Glomerular visceral epithelial cell (primary cell): ENCODE measurements at regions not wholly inside any gene's neighbourhood (a gene's known extent, or its start where the extent isn't known, plus 50 kb on each side); places are given as distances from the start of the nearest gene placed in this dataset.
"Not testable (repeated sequence)": the region's sequence is repeated elsewhere in the genome, so short reads cannot be mapped to it uniquely, and the experiment has no call there.

Experiments used
- DNase-seq: peaks from one replicate; pipeline ENCODE4 v3.0.0-alpha.2; 2016; ENCODE audit errors: extremely low spot score

DNA sequence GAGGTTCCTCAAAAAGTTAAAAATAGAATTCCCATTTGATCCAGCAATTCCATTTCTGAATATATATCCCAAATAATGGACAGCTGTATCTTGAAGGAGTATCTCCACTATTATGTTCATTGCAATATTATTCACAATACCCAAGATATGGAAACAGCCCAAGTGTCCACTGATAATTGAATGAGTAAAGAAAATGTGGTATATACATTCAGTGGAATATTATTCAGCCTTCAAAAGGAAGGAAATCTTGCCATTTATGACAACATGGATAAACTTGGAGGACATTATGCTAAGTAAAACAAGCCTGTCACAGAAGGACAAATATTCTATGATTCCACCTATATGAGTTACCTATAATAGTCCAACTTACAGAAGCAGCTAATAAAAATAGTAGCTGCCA lies 979.0 kb downstream of the SLC6A15 start:
- DNase-seq = no peak

DNA sequence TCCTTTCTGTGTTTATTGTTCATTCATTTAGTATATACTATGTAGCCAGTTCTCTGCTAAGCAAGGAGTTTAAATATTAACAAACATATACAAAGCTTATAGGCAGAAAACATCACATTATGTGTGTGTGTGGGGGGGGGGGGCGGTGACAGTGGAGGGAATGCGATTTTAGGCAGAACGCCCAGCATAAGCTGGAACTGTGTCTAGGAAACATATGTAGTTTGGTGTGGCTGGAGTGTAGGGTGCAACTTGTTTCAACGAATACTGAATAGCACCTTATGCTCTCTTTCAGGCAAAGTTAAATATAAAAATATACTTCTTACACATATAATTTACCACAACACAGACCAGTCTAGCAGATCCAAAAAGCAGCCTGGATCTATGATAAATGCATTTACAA lies 980.6 kb downstream of the SLC6A15 start:
- no peak for DNase-seq

DNA sequence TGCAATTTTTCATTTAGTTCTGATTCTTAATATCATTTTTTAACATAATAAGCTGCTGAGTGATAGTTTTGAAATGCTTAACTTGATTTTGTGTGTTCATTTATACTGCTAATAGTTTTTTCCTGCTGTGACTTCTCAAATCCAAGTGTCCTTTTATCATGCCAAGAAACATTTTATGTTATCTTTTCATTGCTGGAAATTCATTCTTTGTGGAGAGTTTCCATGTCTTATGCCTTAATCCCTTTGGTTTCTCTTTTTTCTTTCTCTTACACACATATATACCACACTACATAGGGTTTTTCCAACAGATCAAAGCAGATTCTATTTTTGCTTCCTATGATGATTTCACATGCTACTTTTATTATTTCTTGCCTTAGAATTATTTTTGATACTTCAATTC lies 981.1 kb downstream of the SLC6A15 start:
- no peak for DNase-seq

DNA sequence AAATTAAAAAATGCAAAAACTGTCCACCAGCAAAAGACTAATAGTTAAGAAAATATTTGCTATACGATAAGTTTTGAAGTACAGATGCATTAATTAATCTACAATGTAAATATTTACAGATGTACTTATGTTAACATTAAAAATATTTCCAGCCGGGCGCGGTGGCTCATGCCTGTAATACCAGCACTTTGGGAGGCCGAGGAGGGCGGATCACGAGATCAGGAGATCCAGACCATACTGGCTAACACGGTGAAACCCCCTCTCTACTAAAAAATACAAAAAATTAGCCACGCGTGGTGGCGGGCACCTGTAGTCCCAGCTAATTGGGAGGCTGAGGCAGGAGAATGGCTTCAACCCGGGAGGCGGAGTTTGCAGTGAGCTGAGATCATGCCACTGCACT lies 982.8 kb downstream of the SLC6A15 start:
- DNase-seq = not testable (repeated sequence)

DNA sequence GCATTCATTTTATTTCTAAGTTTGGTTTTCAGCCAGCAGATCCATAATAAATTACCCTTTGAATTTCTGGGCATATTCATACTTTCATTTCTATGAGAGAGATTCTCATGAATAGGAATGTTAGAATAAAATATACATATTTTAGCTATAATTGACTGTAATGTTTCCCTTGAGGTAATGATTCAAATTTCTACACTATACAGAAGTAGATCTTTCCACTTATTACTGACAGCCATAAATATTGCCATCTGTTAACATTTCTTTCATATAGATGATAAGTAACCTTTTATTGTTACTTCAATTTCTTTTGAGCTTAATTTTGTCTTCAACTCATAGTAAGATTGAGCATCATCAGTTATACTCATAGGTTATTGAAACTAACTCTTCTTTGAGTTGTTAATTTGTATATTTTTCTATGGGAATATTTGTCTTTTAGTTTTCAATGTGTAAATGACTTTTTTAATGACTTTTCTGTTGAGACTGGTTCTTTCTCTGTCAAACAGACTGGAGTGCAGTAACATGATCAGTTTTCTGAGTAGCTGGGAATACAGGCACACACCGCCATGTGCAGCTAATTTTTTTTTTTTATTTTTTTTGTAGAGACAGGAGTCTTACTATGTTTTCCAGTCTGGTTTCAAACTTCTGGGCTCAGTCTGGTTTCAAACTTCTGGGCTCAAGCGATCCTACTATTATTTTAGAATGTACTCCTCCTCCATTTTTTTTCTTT lies 991.6 kb downstream of the SLC6A15 start:
- DNase-seq = no peak

DNA sequence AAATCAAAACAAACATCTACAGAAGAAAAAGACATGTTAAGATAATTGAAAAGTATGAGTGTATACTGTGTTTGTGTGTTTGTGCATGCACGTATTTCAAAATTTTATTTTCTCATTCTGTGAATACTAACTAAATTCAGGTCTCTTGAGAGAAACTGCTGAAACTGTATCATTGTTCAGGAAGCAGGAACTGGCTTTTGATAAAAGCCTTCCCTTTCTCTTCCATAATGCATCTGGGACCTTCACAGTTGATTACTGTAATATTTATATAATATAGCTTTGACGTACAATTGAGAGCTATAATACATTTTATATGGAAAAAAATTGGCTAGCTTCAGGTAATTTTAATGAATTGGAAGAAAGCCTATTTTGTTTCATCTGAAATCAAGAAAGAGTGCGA lies 993.5 kb downstream of the SLC6A15 start:
- DNase-seq = no peak

DNA sequence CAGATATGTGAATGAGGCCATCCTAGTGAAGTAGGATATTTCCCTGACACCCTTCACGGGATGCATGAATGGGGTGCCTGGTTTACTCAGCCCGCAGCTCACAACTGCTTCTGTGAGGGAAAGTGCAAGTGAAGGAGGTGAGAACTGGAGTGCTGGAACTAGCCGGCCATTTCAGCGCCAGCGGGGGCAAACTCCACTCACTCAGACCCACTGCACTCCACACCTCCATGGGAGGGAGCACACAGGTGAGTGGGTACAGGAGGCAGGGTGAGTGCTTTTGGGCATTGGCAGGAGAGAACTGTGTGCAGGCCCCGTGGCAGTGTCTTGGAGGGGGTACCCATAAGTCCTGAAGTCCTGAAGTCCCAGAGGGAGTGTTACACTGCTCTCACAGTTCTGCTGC lies 1008.4 kb downstream of the SLC6A15 start:
- DNase-seq = no peak

DNA sequence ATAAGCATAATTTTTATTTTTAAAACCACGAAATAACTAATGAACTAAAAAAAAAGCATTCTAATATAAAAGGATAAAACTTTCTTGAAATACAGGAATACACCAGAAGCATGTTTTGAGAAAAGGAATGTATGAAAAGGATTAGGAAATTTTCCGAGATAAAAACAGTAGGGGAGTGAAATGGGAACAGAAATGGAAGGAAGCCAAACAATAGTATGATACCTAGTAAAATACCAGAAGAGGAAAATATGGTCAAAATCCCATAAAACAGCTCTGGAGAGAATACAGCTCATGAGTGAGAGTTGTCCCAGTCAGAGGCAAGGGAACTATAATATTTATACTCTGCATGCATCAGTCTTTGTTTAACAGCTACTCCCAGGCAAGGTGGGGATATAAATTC lies 1016.2 kb downstream of the SLC6A15 start:
- no peak for DNase-seq

DNA sequence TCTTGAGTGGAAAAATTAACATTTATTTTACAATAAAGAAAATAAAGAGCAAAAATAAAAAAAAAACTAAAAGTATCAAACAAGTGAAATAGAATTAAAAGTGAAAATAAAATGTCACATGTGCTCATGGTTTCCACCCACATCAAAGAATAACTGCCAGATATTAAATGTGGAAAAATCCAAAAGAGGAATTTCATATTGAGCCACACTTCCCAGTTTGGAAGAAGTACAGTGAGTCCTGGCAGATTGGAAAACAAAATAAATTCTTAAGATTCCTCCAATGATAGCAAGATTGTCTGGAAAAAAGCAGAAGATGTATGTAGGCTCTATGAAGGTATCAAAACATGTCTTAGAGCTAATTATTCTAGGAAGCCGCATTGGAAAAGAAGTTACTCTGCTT lies 1019.5 kb downstream of the SLC6A15 start:
- DNase-seq = no peak

DNA sequence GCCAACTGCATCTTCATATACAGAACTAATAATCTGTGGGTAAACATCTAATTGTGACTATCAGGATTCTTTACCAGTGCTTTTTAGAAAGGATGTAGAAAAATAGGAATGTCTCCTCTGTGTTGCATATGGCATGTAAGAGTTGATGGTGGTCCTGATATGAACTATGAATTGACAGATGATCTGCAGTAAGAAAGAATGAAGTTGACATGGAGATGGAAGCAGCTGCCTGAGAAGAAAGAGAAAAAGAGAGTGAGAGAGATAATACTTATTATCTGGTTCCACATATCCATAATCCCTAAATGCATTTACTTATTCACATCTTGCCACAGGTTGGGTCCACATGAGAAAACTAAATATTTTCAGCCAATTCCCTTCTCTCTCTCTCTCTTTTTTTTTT lies 1022.9 kb downstream of the SLC6A15 start:
- DNase-seq = no peak

DNA sequence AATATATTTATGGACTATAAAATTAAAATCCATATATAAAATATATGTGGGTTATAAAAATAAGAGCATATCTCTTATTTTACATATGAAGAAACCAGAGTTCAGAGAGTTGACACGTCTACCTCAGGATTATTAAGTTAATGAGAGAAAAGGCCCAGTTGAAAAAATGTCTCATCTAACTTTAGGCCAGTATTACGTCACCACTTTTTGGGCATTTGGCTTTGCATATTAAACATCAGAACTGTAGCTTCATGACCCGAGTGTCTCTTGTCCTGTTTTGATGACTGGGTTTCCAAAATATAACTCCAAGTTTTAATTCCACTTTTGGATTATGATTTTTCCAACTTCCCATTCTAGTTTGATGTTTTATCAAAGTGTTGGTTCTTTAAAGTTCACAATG lies 1026.1 kb downstream of the SLC6A15 start:
- DNase-seq = no peak

DNA sequence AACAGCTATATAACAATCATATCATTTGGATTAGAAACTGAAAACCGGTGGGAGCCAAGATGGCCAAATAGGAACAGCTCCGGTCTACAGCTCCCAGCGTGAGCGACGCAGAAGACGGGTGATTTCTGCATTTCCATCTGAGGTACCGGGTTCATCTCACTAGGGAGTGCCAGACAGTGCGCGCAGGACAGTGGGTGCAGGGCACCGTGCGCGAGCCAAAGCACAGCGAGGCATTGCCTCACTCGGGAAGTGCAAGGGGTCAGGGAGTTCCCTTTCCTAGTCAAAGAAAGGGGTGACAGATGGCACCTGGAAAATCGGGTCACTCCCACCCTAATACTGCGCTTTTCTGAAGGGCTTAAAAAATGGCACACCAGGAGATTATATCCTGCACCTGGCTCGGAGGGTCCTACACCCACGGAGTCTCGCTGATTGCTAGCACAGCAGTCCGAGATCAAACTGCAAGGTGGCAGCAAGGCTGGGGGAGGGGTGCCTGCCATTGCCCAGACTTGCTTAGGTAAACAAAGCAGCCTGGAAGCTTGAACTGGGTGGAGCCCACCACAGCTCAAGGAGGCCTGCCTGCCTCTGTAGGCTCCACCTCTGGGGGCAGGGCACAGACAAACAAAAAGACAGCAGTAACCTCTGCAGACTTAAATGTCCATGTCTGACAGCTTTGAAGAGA lies 1041.5 kb downstream of the SLC6A15 start:
- not testable (repeated sequence) for DNase-seq

DNA sequence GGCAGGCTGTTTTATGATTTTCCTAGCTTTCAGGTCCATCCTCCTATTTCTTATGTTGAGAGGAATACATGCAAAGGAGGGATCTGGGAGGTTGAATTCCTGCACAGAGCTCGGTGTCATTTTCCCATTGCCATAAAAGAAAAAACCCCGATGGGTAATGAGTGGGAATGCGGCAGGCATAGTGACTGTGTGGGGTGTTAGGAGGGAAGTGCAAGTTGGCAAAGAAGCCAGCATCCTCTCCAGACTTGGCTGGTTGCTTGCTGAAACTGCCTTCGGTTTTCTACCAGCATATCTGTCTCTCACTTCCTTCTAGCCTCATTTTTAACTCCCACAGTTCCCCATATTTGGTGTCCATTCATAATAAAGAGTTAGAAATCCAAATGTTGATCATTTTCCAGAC lies 1046.1 kb downstream of the SLC6A15 start:
- no peak for DNase-seq

DNA sequence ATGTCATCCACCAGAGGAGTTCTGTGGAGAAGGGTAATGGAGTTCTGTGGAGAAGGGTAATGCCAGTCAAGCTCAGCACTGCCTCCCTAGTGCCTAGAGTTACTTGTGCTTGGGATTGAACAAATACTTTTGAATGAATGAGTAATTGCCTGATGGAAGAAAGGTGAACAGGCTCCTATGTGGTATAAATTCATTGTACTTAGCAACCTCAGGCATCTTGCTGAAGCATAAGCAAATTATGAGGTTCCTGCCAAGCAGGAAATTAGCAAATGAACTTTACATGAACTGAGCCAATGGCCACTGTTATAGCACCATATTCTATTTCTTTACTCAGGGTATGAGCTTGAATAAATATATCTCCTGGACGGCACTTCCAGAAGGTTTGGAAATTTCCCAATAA lies 1047.2 kb downstream of the SLC6A15 start:
- DNase-seq = no peak

DNA sequence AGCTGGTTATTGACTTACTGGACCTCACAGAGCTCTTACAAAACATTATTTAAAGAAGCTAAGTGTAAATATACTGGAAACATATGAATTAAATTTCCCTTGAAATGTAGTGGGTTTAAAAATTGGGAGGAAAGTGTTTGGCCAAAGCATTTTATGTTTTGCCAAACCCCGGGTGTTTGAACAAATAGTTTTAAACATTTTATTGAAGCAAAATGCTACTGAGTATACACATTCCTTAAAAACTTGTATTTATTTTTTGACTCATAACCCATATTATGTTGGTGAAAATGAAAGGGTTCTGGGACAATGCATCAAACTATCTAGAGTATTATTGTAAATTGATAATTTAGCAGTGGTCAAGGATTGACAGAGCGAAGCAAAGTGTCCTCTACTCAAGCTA lies 1048.5 kb downstream of the SLC6A15 start:
- DNase-seq = no peak

DNA sequence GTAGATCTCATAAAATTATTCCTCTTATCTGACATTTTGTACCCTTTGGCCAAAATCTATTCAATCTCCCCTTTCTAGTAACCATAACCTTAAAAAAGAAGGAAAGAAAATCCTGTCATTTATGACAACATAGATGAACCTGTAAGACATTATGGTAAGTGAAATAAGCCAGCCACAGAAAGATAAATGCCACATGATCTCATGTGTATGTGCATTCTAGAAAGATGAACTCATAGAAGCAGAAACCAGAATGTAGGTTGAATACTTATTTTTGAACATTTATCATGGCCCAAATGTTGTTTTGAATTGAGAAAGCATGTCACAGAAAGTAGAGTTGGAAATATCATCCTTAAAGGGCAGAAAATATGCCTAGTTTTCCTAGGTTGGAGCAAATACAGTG lies 1053.6 kb downstream of the SLC6A15 start:
- DNase-seq = no peak

DNA sequence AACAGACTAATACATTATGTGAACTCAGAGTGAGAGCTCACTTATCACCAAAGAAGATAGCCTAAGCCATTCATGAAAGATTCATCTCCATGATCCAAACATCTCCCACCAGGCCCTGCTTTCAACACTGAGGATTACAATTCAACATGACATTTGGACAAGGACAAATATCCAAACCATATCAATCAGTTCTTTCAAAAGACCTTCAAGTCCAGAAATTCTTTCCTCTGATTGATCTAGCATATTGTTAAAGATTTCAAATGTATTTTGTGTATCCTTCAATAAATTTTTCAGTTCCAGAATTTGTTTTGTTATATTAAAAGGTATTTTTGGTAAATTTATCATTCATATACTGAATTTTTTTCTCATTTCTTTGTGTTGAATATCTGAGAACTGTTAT lies 1055.8 kb downstream of the SLC6A15 start:
- DNase-seq = no peak

DNA sequence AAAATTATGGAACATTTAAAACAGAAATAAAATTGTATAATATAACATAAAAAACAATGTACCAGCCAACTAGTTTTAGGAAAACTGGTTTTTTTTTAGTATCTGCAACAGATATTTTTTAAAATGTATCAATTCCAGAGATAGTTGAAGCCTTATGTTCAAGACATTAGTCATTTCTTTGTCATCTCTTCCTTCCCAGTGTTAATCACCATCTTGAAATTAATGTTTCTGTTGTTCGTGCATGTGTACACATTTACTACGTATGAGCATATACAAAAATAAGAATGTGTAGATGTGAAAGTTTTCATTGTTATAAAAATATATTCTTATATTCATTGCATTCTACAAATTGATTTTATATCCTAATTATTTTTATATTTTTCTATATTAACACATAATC lies 1062.1 kb downstream of the SLC6A15 start:
- no peak for DNase-seq

DNA sequence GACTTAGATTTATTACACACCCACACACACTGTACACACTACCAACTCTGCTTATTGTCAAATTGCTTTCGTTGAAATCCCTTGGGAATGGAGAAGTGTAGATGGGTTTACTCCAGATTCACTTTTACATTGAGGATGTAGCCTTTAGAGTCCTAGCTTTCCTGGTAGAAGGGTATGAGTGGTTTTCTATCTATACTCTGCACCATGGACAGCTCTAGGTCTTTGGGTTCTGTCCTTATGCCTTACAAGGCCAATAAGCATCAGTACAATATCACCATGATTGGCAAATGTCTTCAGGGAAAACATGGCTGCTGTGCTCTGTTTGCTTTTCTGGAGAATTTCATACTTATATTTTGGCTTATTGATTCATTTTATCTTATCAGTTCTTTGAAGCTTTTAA lies 1063.9 kb downstream of the SLC6A15 start:
- DNase-seq = no peak

DNA sequence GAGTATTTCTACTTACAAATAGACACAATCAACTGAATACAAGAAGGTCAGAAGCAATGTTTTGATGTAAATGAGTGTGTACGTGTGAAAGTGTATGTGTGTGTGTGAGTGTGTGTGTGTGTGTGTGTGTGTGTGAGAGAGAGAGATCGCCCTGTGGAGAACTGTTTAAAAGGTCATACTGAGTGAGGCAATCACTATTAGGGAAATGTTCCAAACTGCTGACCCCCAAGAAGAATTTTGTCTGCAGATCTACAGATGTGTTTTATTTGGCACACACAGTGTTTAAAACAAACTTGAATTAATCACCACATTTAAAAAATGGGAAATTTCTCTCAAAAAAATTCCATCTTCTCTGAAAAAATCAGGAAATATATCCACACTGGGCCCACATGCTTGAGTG lies 1069.1 kb downstream of the SLC6A15 start:
- DNase-seq = no peak

DNA sequence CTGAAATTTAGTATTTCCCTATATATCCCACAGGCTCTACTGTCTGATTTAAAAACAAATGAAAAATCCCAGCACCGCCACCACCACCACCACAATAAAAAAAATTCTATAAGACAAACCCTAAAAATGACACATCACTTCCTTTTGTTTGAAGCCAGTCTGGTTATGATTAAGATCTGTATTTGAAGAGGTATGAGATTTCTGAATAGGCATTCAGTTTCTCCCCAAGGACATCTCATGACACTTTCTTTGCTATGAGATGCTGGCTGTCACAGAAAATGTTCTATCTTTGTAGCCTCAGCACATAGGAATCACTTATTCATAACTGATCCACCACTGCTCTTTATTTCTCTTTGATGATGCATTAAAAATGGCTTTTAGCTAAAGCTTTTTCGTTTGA lies 1071.0 kb downstream of the SLC6A15 start:
- no peak for DNase-seq

DNA sequence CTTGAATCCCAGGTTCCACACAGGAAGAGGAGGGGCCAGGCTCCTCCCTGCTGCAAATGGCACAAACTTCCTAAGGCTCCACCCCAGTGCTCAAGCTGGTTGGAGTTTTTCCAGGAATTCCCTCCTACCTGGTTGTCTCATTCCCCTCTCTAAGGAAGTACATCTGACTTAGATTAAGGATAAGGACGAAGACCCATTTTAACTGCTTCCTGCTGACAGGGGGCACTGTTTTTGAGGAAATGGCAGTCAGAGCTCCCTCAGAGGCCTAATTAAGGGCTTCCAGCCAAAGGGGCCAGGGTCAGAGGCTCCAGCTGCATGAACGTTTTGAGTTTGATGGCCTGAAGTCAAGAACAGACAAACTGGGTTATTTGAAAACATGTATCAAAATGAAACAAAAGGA lies 1084.7 kb downstream of the SLC6A15 start:
- DNase-seq = no peak

DNA sequence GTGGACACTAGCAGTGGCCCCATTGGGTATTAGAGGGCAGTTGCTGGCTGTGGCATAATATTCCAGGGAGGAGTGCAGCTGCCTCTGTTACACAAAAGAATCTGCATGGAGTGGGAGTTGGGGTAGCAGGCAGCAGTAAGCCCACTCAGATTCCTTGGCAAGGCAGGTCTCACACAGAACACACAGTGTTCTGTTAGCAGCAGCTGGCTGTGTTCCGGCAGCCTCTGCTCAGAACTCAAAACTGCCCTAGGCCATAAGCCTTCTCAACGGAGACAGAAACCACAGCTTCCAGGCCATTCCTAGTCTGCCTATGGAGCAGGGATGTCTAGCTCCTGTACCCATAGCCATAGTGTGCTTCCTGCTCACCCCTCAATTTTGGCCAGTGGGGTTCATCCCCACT lies 1085.4 kb downstream of the SLC6A15 start:
- DNase-seq = no peak

DNA sequence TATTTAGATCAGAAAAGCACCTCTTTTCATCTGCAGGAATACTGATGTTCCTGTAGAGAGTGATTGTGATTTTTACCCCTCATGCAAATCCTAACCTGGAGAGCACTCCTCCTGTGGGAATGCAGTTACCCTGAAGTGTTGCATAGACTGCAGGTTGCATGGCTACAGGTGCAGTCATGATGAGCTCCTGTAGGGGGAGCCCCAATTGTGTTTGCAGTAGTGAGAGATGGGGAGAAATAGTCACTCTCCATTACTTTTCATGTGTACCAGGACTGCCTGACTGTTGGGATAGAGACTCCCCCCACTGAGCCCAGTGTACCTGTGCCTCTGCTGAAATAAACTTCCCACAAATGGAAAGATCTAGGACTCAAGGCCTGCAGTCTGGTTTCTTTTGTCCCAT lies 1086.5 kb downstream of the SLC6A15 start:
- DNase-seq = peak; percentile 24
